Keratinocyte (primary cell): ENCODE measurements at regions not wholly inside any gene's neighbourhood (a gene's known extent, or its start where the extent isn't known, plus 50 kb on each side); places are given as distances from the start of the nearest gene placed in this dataset.

Source experiments
- DNase-seq: peaks from one replicate; pipeline ENCODE4 v3.0.0-alpha.2; 2011; ENCODE audit warnings: low read depth, missing footprints, low spot score
- FAIRE-seq: peaks from 2 replicates; lab custom pipeline; 2011; peaks lifted over from hg19 to GRCh38; lab: Jason Lieb, UNC
- H2AFZ ChIP-seq: 2 replicates; pipeline ENCODE4 v1.6.0; 2012; ENCODE audit warnings: low read length, control low read depth, inconsistent platforms; ENCODE audit not compliant: control insufficient read depth
- H3K27ac ChIP-seq: 2 replicates; pipeline ENCODE4 v1.5.1; 2011; ENCODE audit warnings: low read length; ENCODE audit not compliant: control insufficient read depth, insufficient read depth
- H3K27me3 ChIP-seq: 3 replicates; pipeline ENCODE4 v1.6.0; 2011; ENCODE audit warnings: low read length; ENCODE audit not compliant: control insufficient read depth, insufficient read depth; ENCODE audit errors: extremely low read depth
- H3K36me3 ChIP-seq, 2 experiments: 2 replicates in 1 of 2; 3 replicates in 1 of 2; pipeline ENCODE4 v1.5.1; 2011; ENCODE audit warnings: low read length in 2 of 2, mild to moderate bottlenecking in 1 of 2; ENCODE audit not compliant: control insufficient read depth in 2 of 2, insufficient read depth in 2 of 2; ENCODE audit errors: extremely low read depth in 1 of 2
- H3K4me1 ChIP-seq: 3 replicates; pipeline ENCODE4 v1.5.1; 2011; ENCODE audit warnings: low read length; ENCODE audit not compliant: control insufficient read depth, insufficient read depth; ENCODE audit errors: extremely low read depth
- H3K4me2 ChIP-seq: 3 replicates; pipeline ENCODE4 v1.6.0; 2011; ENCODE audit warnings: low read depth, low read length; ENCODE audit not compliant: control insufficient read depth, insufficient read depth; ENCODE audit errors: extremely low read depth
- H3K4me3 ChIP-seq, 3 experiments: fragments of 200-600 bp in 1 of 3; sonication (generic) in 1 of 3; 2 replicates in 2 of 3; 3 replicates in 1 of 3; pipeline ENCODE4 v1.5.1; 2011 to 2016; ENCODE audit warnings: low read length in 3 of 3, mild to moderate bottlenecking in 3 of 3, control low read depth in 2 of 3, inconsistent platforms in 1 of 3, low read depth in 1 of 3, mixed read lengths in 1 of 3, mixed run types in 1 of 3, moderate library complexity in 1 of 3; ENCODE audit not compliant: control insufficient read depth in 2 of 3, insufficient read depth in 2 of 3; ENCODE audit errors: extremely low read depth in 1 of 3
- H3K79me2 ChIP-seq: 2 replicates; pipeline ENCODE4 v1.6.0; 2012; ENCODE audit warnings: low read length; ENCODE audit not compliant: control insufficient read depth, insufficient read depth
- H3K9ac ChIP-seq: 3 replicates; pipeline ENCODE4 v1.6.0; 2011; ENCODE audit warnings: low read length; ENCODE audit not compliant: control insufficient read depth, insufficient read depth; ENCODE audit errors: extremely low read depth
- H3K9me1 ChIP-seq: 3 replicates; pipeline ENCODE4 v1.6.0; 2011; ENCODE audit warnings: low read length; ENCODE audit not compliant: control insufficient read depth, insufficient read depth; ENCODE audit errors: extremely low read depth
- H3K9me3 ChIP-seq: 2 replicates; pipeline ENCODE4 v1.5.1; 2012; ENCODE audit warnings: low read depth, low read length; ENCODE audit not compliant: control insufficient read depth
- H4K20me1 ChIP-seq: 3 replicates; pipeline ENCODE4 v1.6.0; 2011; ENCODE audit warnings: low read length; ENCODE audit not compliant: control insufficient read depth, insufficient read depth; ENCODE audit errors: extremely low read depth
- CTCF ChIP-seq, 3 experiments: IDR thresholded peaks in 1 of 3; conservative IDR thresholded peaks in 1 of 3; optimal IDR thresholded peaks in 1 of 3; 2 replicates in 2 of 3; 3 replicates in 1 of 3; pipeline versions ENCODE3 to v1.5.1; 2011; ENCODE audit warnings: low read length in 3 of 3, mild to moderate bottlenecking in 3 of 3, moderate library complexity in 2 of 3, control low read depth in 1 of 3, inconsistent platforms in 1 of 3; ENCODE audit not compliant: insufficient read depth in 2 of 3; ENCODE audit errors: extremely low read depth in 1 of 3
- EZH2 ChIP-seq: IDR thresholded peaks from one replicate; pipeline ENCODE4 v1.6.1; 2012; ENCODE audit warnings: inconsistent platforms, mild to moderate bottlenecking, low read length, moderate library complexity
- dilution Hi-C: fragments of 300-500 bp; cut with MboI; formaldehyde crosslinking; loops from one replicate; pipeline ENCODE4 v1.7.0; 2020; ENCODE audit warnings: low sequenced_read_pairs; ENCODE audit not compliant: extremely low pct_ligation_motif_present

GRCh38 chr12:13836099-13836498 lies 145.3 kb downstream of the GRIN2B start:
- Histone ChIP-seq H3K9ac (no peak overlapping the region), H2AFZ (no peak overlapping the region), H3K27ac (no peak overlapping the region), H3K27me3 (no peaks in the 10 kb centered on the region), H3K4me2 (no peak overlapping the region), H3K4me3 (no peak overlapping the region), H3K36me3 (no peaks in the 10 kb centered on the region), H3K9me1 (no peaks in the 10 kb centered on the region), H3K79me2 (no peaks in the 10 kb centered on the region), H3K9me3 (no peaks in the 10 kb centered on the region), H4K20me1 (no peaks in the 10 kb centered on the region), H3K4me1 (no peaks in the 10 kb centered on the region)
- TF ChIP-seq CTCF (optimal IDR thresholded peaks at IDR 0.05 in 1 of 3, IDR thresholded peaks at IDR 0.05 in 1 of 3, conservative IDR thresholded peaks at IDR 0.05 in 1 of 3; ENCODE audit: extremely low read depth in 1 of 3, insufficient read depth in 2 of 3, low read length in 3 of 3) (no peak), EZH2 (no peak)
- DNase-seq (no peak), FAIRE-seq (no peak)
- dilution Hi-C loops = no loop called here

GRCh38 chr12:13835652-13836051 lies 145.8 kb downstream of the GRIN2B start:
- no peak for DNase-seq
- dilution Hi-C loops = no loop called here
- Histone ChIP-seq H2AFZ (no peak overlapping the region), H3K27ac (no peak overlapping the region), H3K4me3 (no peak overlapping the region), H3K79me2 (no peaks in the 10 kb centered on the region), H3K4me2 (no peak overlapping the region), H3K9ac (no peak overlapping the region), H3K9me3 (no peaks in the 10 kb centered on the region), H3K4me1 (no peaks in the 10 kb centered on the region), H4K20me1 (no peaks in the 10 kb centered on the region), H3K27me3 (no peaks in the 10 kb centered on the region), H3K9me1 (no peaks in the 10 kb centered on the region), H3K36me3 (no peaks in the 10 kb centered on the region)
- TF ChIP-seq EZH2 (no peak), CTCF (optimal IDR thresholded peaks at IDR 0.05 in 1 of 3, IDR thresholded peaks at IDR 0.05 in 1 of 3, conservative IDR thresholded peaks at IDR 0.05 in 1 of 3; ENCODE audit: extremely low read depth in 1 of 3, insufficient read depth in 2 of 3, low read length in 3 of 3) (no peak)
- FAIRE-seq = no peak
